Fibroblast of lung (primary cell): ENCODE measurements at regions not wholly inside any gene's neighbourhood (a gene's known extent, or its start where the extent isn't known, plus 50 kb on each side); places are given as distances from the start of the nearest gene placed in this dataset.
A peak's percentile ranks its signal among the peaks of the same experiment; 100 is the strongest.

ENCODE experiments used
- DNase-seq, 2 donors: peaks; one replicate each; pipeline versions ENCODE4 v3.0.0 to v3.0.0-alpha.2; 2010; ENCODE audit warnings: low read depth in 2 of 2
- H2AFZ ChIP-seq: 2 replicates; pipeline ENCODE4 v1.5.1; 2012; ENCODE audit warnings: low read length, control low read depth, inconsistent platforms
- H3K27ac ChIP-seq: 2 replicates; pipeline ENCODE4 v1.5.1; 2011; ENCODE audit warnings: low read length, control low read depth; ENCODE audit not compliant: insufficient read depth
- H3K27me3 ChIP-seq: 2 replicates; pipeline ENCODE4 v1.5.1; 2011; ENCODE audit warnings: mild to moderate bottlenecking, low read length; ENCODE audit not compliant: control insufficient read depth, insufficient read depth
- H3K36me3 ChIP-seq: 2 replicates; pipeline ENCODE4 v1.5.1; 2011; ENCODE audit warnings: low read length; ENCODE audit not compliant: control insufficient read depth, insufficient read depth
- H3K4me1 ChIP-seq: 2 replicates; pipeline ENCODE4 v1.5.1; 2011; ENCODE audit warnings: low read length; ENCODE audit not compliant: control insufficient read depth, insufficient read depth; ENCODE audit errors: extremely low read depth
- H3K4me2 ChIP-seq: 2 replicates; pipeline ENCODE4 v1.5.1; 2011; ENCODE audit warnings: low read length, control low read depth; ENCODE audit not compliant: insufficient read depth; ENCODE audit errors: extremely low read depth
- H3K4me3 ChIP-seq, 4 experiments: fragments of 200-600 bp in 1 of 4; sonication (generic) in 1 of 4; replicated peaks in 1 of 4; 2 replicates each; pipeline ENCODE4 v1.5.1; 2011 to 2016; ENCODE audit warnings: low read length in 4 of 4, low read depth in 3 of 4, mild to moderate bottlenecking in 3 of 4, control low read depth in 2 of 4, inconsistent platforms in 1 of 4, mixed read lengths in 1 of 4; ENCODE audit not compliant: insufficient read depth in 1 of 4; ENCODE audit errors: control extremely low read depth in 1 of 4
- H3K79me2 ChIP-seq: 2 replicates; pipeline ENCODE4 v1.5.1; 2012; ENCODE audit warnings: mild to moderate bottlenecking, low read length, inconsistent platforms; ENCODE audit not compliant: control insufficient read depth, insufficient read depth
- H3K9ac ChIP-seq: 2 replicates; pipeline ENCODE4 v1.5.1; 2011; ENCODE audit warnings: mild to moderate bottlenecking, low read length, control low read depth; ENCODE audit not compliant: insufficient read depth
- H3K9me3 ChIP-seq: 2 replicates; pipeline ENCODE4 v1.5.1; 2012; ENCODE audit warnings: low read depth, low read length; ENCODE audit not compliant: control insufficient read depth, insufficient read depth
- H4K20me1 ChIP-seq: 2 replicates; pipeline ENCODE4 v1.5.1; 2011; ENCODE audit warnings: low read length; ENCODE audit not compliant: control insufficient read depth, insufficient read depth; ENCODE audit errors: extremely low read depth
- CTCF ChIP-seq, 2 donors: IDR thresholded peaks in 1 of 2; conservative IDR thresholded peaks in 1 of 2; 1 replicate in 1 of 2; 2 replicates in 1 of 2; pipeline ENCODE4 v1.5.1; 2011 to 2012; ENCODE audit warnings: low read length in 2 of 2, control low read depth in 1 of 2, inconsistent platforms in 1 of 2, low read depth in 1 of 2, mild to moderate bottlenecking in 1 of 2
- EZH2 ChIP-seq: IDR thresholded peaks from 2 replicates; pipeline ENCODE4 v1.5.1; 2012; ENCODE audit warnings: low read length, control low read depth, mild to moderate bottlenecking; ENCODE audit errors: missing control alignments

- H3K4me2 ChIP-seq, result no peak overlapping the region
- no peaks in the 10 kb centered on the region for H3K36me3 ChIP-seq
- H4K20me1 ChIP-seq, result no peaks in the 10 kb centered on the region
- H3K9me3 ChIP-seq, result no peaks in the 10 kb centered on the region
- no peaks in the 10 kb centered on the region for H3K4me1 ChIP-seq
- DNase-seq, result no peak
- no peak for TF ChIP-seq CTCF (conservative IDR thresholded peaks at IDR 0.05 in 1 of 2, IDR thresholded peaks at IDR 0.05 in 1 of 2; ENCODE audit: low read depth in 1 of 2, low read length in 2 of 2)
- TF ChIP-seq EZH2, result no peak
- no peak overlapping the region for H3K4me3 ChIP-seq
- no peak overlapping the region for H3K27ac ChIP-seq
- no peak overlapping the region for H2AFZ ChIP-seq
- H3K79me2 ChIP-seq, result no peaks in the 10 kb centered on the region
- no peak overlapping the region for H3K9ac ChIP-seq
- no peaks in the 10 kb centered on the region for H3K27me3 ChIP-seq
Measured at GRCh38 chr20:51886341-51886740, 84.0 kb upstream of the SALL4 start.

GRCh38 chr20:51884561-51884960 is 82.2 kb upstream of the SALL4 start:
- H3K27ac ChIP-seq, result no peak overlapping the region
- H3K9ac ChIP-seq, result no peak overlapping the region
- no peak overlapping the region for H3K4me3 ChIP-seq
- no peaks in the 10 kb centered on the region for H4K20me1 ChIP-seq
- no peak overlapping the region for H3K4me2 ChIP-seq
- H2AFZ ChIP-seq, result no peak overlapping the region
- H3K4me1 ChIP-seq, result no peaks in the 10 kb centered on the region
- no peaks in the 10 kb centered on the region for H3K79me2 ChIP-seq
- no peaks in the 10 kb centered on the region for H3K9me3 ChIP-seq
- TF ChIP-seq EZH2 (no peak), CTCF (conservative IDR thresholded peaks at IDR 0.05 in 1 of 2, IDR thresholded peaks at IDR 0.05 in 1 of 2; ENCODE audit: low read depth in 1 of 2, low read length in 2 of 2) (no peak)
- DNase-seq, result peak; percentile 22 to 74
- no peaks in the 10 kb centered on the region for H3K27me3 ChIP-seq
- no peaks in the 10 kb centered on the region for H3K36me3 ChIP-seq

- no peaks in the 10 kb centered on the region for H4K20me1 ChIP-seq
Measured at GRCh38 chr20:51880188-51880587, 77.9 kb upstream of the SALL4 start.

More at GRCh38 chr20:51880188-51880587, 77.9 kb upstream of the SALL4 start:
- TF ChIP-seq CTCF (conservative IDR thresholded peaks at IDR 0.05 in 1 of 2, IDR thresholded peaks at IDR 0.05 in 1 of 2; ENCODE audit: low read depth in 1 of 2, low read length in 2 of 2) (no peak), EZH2 (no peak)
- Histone ChIP-seq H3K4me3 (no peak overlapping the region), H3K36me3 (no peaks in the 10 kb centered on the region), H3K4me1 (no peaks in the 10 kb centered on the region), H3K4me2 (no peak overlapping the region), H3K9ac (no peak overlapping the region), H3K27me3 (peaks cover 3% of the 10 kb centered on the region), H3K27ac (no peak overlapping the region), H3K9me3 (no peaks in the 10 kb centered on the region), H2AFZ (no peak overlapping the region), H3K79me2 (no peaks in the 10 kb centered on the region)
- no peak for DNase-seq
